K562 (cell line): ENCODE measurements at regions not wholly inside any gene's neighbourhood (a gene's known extent, or its start where the extent isn't known, plus 50 kb on each side); places are given as distances from the start of the nearest gene placed in this dataset.

Experiments
- CEBPG ChIP-seq, 3 experiments: fragments of 200-800 bp in 1 of 3; sonication (Bioruptor generic) in 1 of 3; sonication (generic) in 1 of 3; formaldehyde crosslinking in 1 of 3; IDR thresholded peaks in 2 of 3; conservative IDR thresholded peaks in 1 of 3; 2 replicates each; pipeline versions ENCODE4 v1.6.1 to v1.8.0; 2016 to 2022; ENCODE audit warnings: missing compliant biosample characterization in 2 of 3, missing genetic modification characterization in 2 of 3, mild to moderate bottlenecking in 1 of 3, missing genetic modification reagents in 1 of 3
- CHD2 ChIP-seq: IDR thresholded peaks from 2 replicates; pipeline ENCODE4 v1.6.1; 2011; ENCODE audit warnings: low read depth, low read length
- CTCF ChIP-seq, 3 experiments: IDR thresholded peaks in 2 of 3; conservative IDR thresholded peaks in 1 of 3; 2 replicates each; pipeline ENCODE4 v1.5.1; 2011 to 2012; ENCODE audit warnings: low read length in 3 of 3, mild to moderate bottlenecking in 3 of 3, control low read depth in 2 of 3, improper control_type of control experiment in 1 of 3, inconsistent platforms in 1 of 3, low read depth in 1 of 3, mixed read lengths in 1 of 3, moderate library complexity in 1 of 3; ENCODE audit not compliant: insufficient read depth in 2 of 3
- FOXA1 ChIP-seq: fragments of 450-650 bp; IDR thresholded peaks from 2 replicates; pipeline ENCODE4 v1.6.1; 2016; ENCODE audit warnings: mild to moderate bottlenecking, borderline replicate concordance
- HDAC6 ChIP-seq: IDR thresholded peaks from 2 replicates; pipeline ENCODE4 v1.6.1; 2012; ENCODE audit warnings: low read depth, mild to moderate bottlenecking, control low read depth, inconsistent platforms, low read length, moderate library complexity
- TARDBP ChIP-seq: fragments of 450-650 bp; IDR thresholded peaks from 2 replicates; pipeline ENCODE4 v1.6.1; 2016
- ZBED1 ChIP-seq: IDR thresholded peaks from 2 replicates; pipeline ENCODE4 v1.6.1; 2014
- ZNF282 ChIP-seq: sonication (generic); formaldehyde crosslinking; IDR thresholded peaks from 2 replicates; pipeline ENCODE4 v1.8.1; 2023; ENCODE audit warnings: missing genetic modification reagents

- TF ChIP-seq CTCF (IDR thresholded peaks at IDR 0.05 in 2 of 3, conservative IDR thresholded peaks at IDR 0.05 in 1 of 3; ENCODE audit: insufficient read depth in 2 of 3, low read depth in 1 of 3, low read length in 3 of 3) (no peak), CHD2 (no peak), FOXA1 (no peak), TARDBP (no peak), ZNF282 (CRISPR knock-in tag) (no peak), HDAC6 (no peak), CEBPG (CRISPR knock-in tag; IDR thresholded peaks at IDR 0.05) (no peak), CEBPG (tag; conservative IDR thresholded peaks at IDR 0.05 in 1 of 2, IDR thresholded peaks at IDR 0.05 in 1 of 2) (no peak), ZBED1 (no peak)
Observed at GRCh38 chr2:217482056-217482710, 520.6 kb downstream of the TNS1 start.
